ENCODE measurements at regions not wholly inside any gene's neighbourhood (a gene's known extent, or its start where the extent isn't known, plus 50 kb on each side); places are given as distances from the start of the nearest gene placed in this dataset.
A peak's percentile ranks its signal among the peaks of the same experiment; 100 is the strongest.

GRCh38 chr19:28199323-28199722 is 1013.6 kb downstream of the UQCRFS1 start:
- DNase-seq: no peak

- no peak for DNase-seq
Observed at GRCh38 chr19:28196961-28197360, 1016.0 kb downstream of the UQCRFS1 start.

- no peak for DNase-seq
Observed at GRCh38 chr19:28196101-28196500, 1016.9 kb downstream of the UQCRFS1 start.

- DNase-seq: peak in 7 of 56 donors; percentile 2 to 41 (median 5)
Observed at GRCh38 chr19:28185646-28186045, 1027.3 kb downstream of the UQCRFS1 start.

GRCh38 chr19:28184997-28185396 is 1028.0 kb downstream of the UQCRFS1 start:
- DNase-seq: no peak

- no peak for DNase-seq
Observed at GRCh38 chr19:28176193-28176592, 1036.8 kb downstream of the UQCRFS1 start.

GRCh38 chr19:28171983-28172382 is 1041.0 kb downstream of the UQCRFS1 start:
- no peak for DNase-seq

GRCh38 chr19:28170066-28170465 is 1042.9 kb downstream of the UQCRFS1 start:
- DNase-seq: no peak

- DNase-seq: no peak
Observed at GRCh38 chr19:28169168-28169887, 1043.6 kb downstream of the UQCRFS1 start.

GRCh38 chr19:28168557-28168956 is 1044.4 kb downstream of the UQCRFS1 start:
- no peak for DNase-seq

GRCh38 chr19:28166025-28166424 is 1046.9 kb downstream of the UQCRFS1 start:
- no peak for DNase-seq

- no peak for DNase-seq
Observed at GRCh38 chr19:28164214-28164613, 1048.7 kb downstream of the UQCRFS1 start.

- no peak for DNase-seq
Observed at GRCh38 chr19:28159065-28159464, 1053.9 kb downstream of the UQCRFS1 start.

- DNase-seq: no peak
Observed at GRCh38 chr19:28155265-28155664, 1057.7 kb downstream of the UQCRFS1 start.

GRCh38 chr19:28154077-28154476 is 1058.9 kb downstream of the UQCRFS1 start:
- DNase-seq: no peak

GRCh38 chr19:28153123-28153522 is 1059.8 kb downstream of the UQCRFS1 start:
- no peak for DNase-seq

GRCh38 chr19:28152195-28152594 is 1060.8 kb downstream of the UQCRFS1 start:
- DNase-seq: peak in 2 of 56 donors; percentile 2 to 3

- no peak for DNase-seq
Observed at GRCh38 chr19:28150129-28150528, 1062.8 kb downstream of the UQCRFS1 start.

GRCh38 chr19:28148554-28148953 is 1064.4 kb downstream of the UQCRFS1 start:
- DNase-seq: no peak

- DNase-seq: no peak
Observed at GRCh38 chr19:28142258-28142657, 1070.7 kb downstream of the UQCRFS1 start.

- no peak for DNase-seq
Observed at GRCh38 chr19:28140201-28140600, 1072.8 kb downstream of the UQCRFS1 start.

- DNase-seq: no peak
Observed at GRCh38 chr19:28137772-28138171, 1075.2 kb downstream of the UQCRFS1 start.

- DNase-seq: no peak
Observed at GRCh38 chr19:28136796-28137195, 1076.2 kb downstream of the UQCRFS1 start.

GRCh38 chr19:28135825-28136224 is 1077.1 kb downstream of the UQCRFS1 start:
- DNase-seq: peak in 1 of 56 donors; percentile 8

Data from amygdala (tissue), 56 donors.